ENCODE measurements at regions not wholly inside any gene's neighbourhood (a gene's known extent, or its start where the extent isn't known, plus 50 kb on each side); places are given as distances from the start of the nearest gene placed in this dataset.
A peak's percentile ranks its signal among the peaks of the same experiment; 100 is the strongest.

DNA sequence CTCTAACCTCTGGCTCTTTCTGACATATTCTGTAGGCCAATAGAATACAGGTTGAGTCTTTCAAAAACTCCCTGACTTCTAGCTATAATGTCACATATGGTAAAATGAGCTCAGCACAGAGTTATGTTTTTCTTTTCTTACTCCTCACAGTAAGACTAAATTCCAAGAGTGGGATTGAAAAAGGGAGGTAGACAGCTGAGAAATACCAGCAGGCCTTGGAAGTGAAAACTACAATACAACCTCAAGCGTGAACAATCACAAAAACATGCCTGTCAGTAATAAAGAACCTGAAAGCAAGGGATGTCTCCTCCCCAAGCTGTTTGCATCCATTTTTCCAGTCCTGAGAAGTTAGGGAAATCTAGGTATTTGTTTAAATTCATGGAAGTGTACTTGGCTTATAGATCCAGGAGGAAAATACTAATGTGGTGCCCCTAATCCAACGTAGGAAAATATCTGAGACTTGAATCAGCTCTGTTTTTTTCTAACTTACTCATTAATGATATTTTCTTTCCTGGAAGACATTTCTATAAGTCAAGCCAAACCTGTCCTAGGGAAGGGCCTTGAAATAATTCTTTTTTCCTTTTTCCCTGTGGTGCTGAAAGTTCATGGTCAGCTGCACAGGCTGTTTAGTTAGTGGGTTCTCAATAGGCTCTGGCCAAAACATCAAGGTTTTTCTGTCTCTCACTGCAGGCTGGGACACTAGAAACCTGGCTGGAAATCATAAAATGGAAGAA lies 167.9 kb upstream of the SPATS2L start:
- no peak overlapping the region for H3K4me3 Mint-ChIP-seq
- peaks cover 11% of the 10 kb centered on the region for H3K9me3 Mint-ChIP-seq
- TF ChIP-seq, protein P1, sequence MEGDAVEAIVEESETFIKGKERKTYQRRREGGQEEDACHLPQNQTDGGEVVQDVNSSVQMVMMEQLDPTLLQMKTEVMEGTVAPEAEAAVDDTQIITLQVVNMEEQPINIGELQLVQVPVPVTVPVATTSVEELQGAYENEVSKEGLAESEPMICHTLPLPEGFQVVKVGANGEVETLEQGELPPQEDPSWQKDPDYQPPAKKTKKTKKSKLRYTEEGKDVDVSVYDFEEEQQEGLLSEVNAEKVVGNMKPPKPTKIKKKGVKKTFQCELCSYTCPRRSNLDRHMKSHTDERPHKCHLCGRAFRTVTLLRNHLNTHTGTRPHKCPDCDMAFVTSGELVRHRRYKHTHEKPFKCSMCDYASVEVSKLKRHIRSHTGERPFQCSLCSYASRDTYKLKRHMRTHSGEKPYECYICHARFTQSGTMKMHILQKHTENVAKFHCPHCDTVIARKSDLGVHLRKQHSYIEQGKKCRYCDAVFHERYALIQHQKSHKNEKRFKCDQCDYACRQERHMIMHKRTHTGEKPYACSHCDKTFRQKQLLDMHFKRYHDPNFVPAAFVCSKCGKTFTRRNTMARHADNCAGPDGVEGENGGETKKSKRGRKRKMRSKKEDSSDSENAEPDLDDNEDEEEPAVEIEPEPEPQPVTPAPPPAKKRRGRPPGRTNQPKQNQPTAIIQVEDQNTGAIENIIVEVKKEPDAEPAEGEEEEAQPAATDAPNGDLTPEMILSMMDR (conservative IDR thresholded peaks at IDR 0.05): no peak
- no peaks in the 10 kb centered on the region for H3K36me3 Mint-ChIP-seq
- H3K27ac Mint-ChIP-seq: peak overlapping the region; percentile 75
- H3K27me3 Mint-ChIP-seq: no peaks in the 10 kb centered on the region
- peaks cover 32% of the 10 kb centered on the region for H3K4me1 Mint-ChIP-seq (ENCODE audit: unreplicated experiment)
- DNase-seq (ENCODE audit: extremely low spot score, unreplicated experiment): no peak

DNA sequence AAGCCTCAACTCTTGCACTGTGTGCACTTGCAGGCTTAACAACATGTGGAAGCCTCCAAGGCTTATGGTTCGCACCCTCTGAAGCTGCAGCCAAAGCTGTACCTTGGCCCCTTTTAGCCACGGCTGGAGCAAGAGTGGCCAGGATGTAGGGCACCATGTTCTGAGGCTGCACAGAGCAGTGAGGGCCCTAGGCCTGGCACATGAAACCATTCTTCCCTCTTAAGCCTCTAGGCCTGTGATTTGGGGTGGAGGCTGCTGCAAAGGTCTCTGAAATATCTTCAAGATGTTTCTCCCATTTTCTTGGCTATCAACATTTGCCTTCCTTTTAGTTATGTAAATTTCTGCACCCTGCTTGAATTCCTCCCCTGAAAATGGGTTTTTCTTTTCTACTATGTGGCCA lies 161.9 kb upstream of the SPATS2L start:
- Mint-ChIP-seq H3K27me3 (no peaks in the 10 kb centered on the region), H3K4me1 (ENCODE audit: unreplicated experiment) (peaks cover 11% of the 10 kb centered on the region), H3K36me3 (no peaks in the 10 kb centered on the region), H3K9me3 (peaks cover 9% of the 10 kb centered on the region), H3K4me3 (no peak overlapping the region), H3K27ac (no peak overlapping the region)
- DNase-seq (ENCODE audit: extremely low spot score, unreplicated experiment): no peak
- TF ChIP-seq, protein P1 (conservative IDR thresholded peaks at IDR 0.05): no peak

DNA sequence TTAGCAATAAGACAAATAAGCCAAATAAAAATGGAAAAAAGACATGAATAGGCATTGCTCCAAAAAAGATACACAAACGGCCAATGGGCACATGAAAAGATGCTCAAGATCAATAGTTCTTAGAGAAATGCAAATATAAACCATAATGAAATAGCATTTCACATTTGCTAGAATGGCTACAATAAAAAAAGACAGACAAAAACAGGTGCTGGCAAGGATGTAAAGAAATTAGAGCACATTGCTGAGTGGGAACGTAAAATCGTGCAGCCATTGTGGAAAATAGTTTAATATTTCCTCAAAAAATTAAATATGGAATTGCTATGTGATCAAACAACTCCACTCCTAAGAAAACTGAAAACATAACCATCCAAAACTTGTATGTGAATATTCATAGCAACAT lies 160.0 kb upstream of the SPATS2L start:
- no peak overlapping the region for H3K27ac Mint-ChIP-seq
- peaks cover 9% of the 10 kb centered on the region for H3K9me3 Mint-ChIP-seq
- DNase-seq (ENCODE audit: extremely low spot score, unreplicated experiment): no peak
- no peaks in the 10 kb centered on the region for H3K27me3 Mint-ChIP-seq
- peaks cover 4% of the 10 kb centered on the region for H3K4me1 Mint-ChIP-seq (ENCODE audit: unreplicated experiment)
- no peaks in the 10 kb centered on the region for H3K36me3 Mint-ChIP-seq
- TF ChIP-seq, protein P1 (conservative IDR thresholded peaks at IDR 0.05): no peak
- no peak overlapping the region for H3K4me3 Mint-ChIP-seq

DNA sequence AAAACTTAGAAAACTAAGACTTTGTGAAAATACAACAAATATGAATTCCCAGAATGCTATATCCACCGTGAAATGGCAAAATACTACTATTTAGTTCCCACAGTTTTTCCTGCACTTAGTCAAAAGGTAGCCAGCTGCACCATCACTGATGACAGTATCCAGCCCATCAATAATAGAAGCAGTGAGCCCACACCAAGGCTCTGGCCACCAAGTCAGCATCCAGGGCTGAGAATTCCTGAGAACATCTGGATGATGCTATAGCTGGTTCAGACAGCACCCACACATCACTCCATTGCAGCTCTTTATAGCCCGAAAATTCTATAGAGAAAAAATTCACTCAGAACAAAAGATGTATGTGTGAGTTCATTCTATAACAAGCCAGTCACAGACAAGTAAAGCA lies 159.1 kb upstream of the SPATS2L start:
- Mint-ChIP-seq H3K27ac (no peak overlapping the region), H3K36me3 (peaks cover under 1% of the 10 kb centered on the region), H3K4me1 (ENCODE audit: unreplicated experiment) (peaks cover 4% of the 10 kb centered on the region), H3K27me3 (no peaks in the 10 kb centered on the region), H3K9me3 (peaks cover 10% of the 10 kb centered on the region), H3K4me3 (no peak overlapping the region)
- TF ChIP-seq, protein P1 (conservative IDR thresholded peaks at IDR 0.05): no peak
- DNase-seq (ENCODE audit: extremely low spot score, unreplicated experiment): no peak

DNA sequence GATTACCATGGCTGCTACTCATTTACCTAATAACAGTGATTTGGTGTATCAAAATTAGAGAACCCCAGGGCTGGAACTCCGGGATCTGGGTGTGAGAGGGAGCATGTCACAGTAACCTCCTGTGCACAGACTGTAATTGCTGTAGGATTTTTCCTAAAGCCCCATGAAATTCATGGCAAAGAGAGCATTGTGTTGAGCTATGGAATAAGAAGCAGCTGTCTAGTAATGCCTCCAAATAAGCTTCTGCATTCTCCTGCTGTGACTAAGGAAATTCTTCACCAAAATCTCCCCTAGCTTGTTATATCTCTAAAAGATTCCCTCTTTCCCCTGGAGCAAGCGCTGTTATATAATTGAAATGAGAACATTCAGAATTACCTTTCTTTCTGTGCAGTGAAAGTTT lies 158.1 kb upstream of the SPATS2L start:
- Mint-ChIP-seq H3K4me3 (no peak overlapping the region), H3K27ac (no peak overlapping the region), H3K9me3 (peaks cover 16% of the 10 kb centered on the region), H3K4me1 (ENCODE audit: unreplicated experiment) (peaks cover 4% of the 10 kb centered on the region), H3K27me3 (no peaks in the 10 kb centered on the region), H3K36me3 (peaks cover 6% of the 10 kb centered on the region)
- DNase-seq (ENCODE audit: extremely low spot score, unreplicated experiment): no peak
- TF ChIP-seq, protein P1 (conservative IDR thresholded peaks at IDR 0.05): no peak
